Neural progenitor cell (in vitro differentiated cells): ENCODE measurements at regions not wholly inside any gene's neighbourhood (a gene's known extent, or its start where the extent isn't known, plus 50 kb on each side); places are given as distances from the start of the nearest gene placed in this dataset.
"Not testable (repeated sequence)": the region's sequence is repeated elsewhere in the genome, so short reads cannot be mapped to it uniquely, and the experiment has no call there.

Source experiments
- DNase-seq: peaks from one replicate; pipeline ENCODE4 v3.0.0-alpha.2; 2016; ENCODE audit warnings: low spot score
- H2AFZ ChIP-seq: fragments of 200-600 bp; sonication (generic); replicated peaks from 2 replicates; pipeline ENCODE4 v1.6.1; 2016; ENCODE audit warnings: antibody characterized with exemption
- H3F3A ChIP-seq: fragments of 200-600 bp; sonication (generic); 2 replicates; pipeline ENCODE4 v1.6.1; 2016; ENCODE audit warnings: antibody characterized with exemption, low read depth
- H3K27ac ChIP-seq: fragments of 200-600 bp; sonication (generic); 2 replicates; pipeline ENCODE4 v1.5.1; 2016; ENCODE audit warnings: mild to moderate bottlenecking
- H3K27me3 ChIP-seq: fragments of 200-600 bp; sonication (generic); 2 replicates; pipeline ENCODE4 v1.6.1; 2016; ENCODE audit warnings: mild to moderate bottlenecking, moderate library complexity
- H3K36me3 ChIP-seq: fragments of 200-600 bp; sonication (generic); 2 replicates; pipeline ENCODE4 v1.5.1; 2016
- H3K4me1 ChIP-seq: fragments of 200-600 bp; sonication (generic); 2 replicates; pipeline ENCODE4 v1.6.1; 2016; ENCODE audit warnings: mixed run types
- H3K4me2 ChIP-seq: fragments of 200-600 bp; sonication (generic); 2 replicates; pipeline ENCODE4 v1.6.1; 2016
- H3K4me3 ChIP-seq: fragments of 200-600 bp; sonication (generic); 2 replicates; pipeline ENCODE4 v1.5.1; 2016
- H3K79me2 ChIP-seq: fragments of 200-600 bp; sonication (generic); 2 replicates; pipeline ENCODE4 v1.6.1; 2016; ENCODE audit warnings: low read depth
- H3K9ac ChIP-seq: fragments of 200-600 bp; sonication (generic); 2 replicates; pipeline ENCODE4 v1.6.1; 2016
- H3K9me3 ChIP-seq: fragments of 200-600 bp; sonication (generic); 2 replicates; pipeline ENCODE4 v1.5.1; 2016; ENCODE audit warnings: low read depth
- H4K20me1 ChIP-seq: fragments of 200-600 bp; sonication (generic); 2 replicates; pipeline ENCODE4 v1.6.1; 2016; ENCODE audit warnings: low read depth
- H3K27ac Mint-ChIP-seq: 3 replicates; pipeline ENCODE4 v1.8.0; 2021; ENCODE audit warnings: mixed read lengths
- H3K27me3 Mint-ChIP-seq: 2 replicates; pipeline ENCODE4 v1.8.0; 2022; ENCODE audit warnings: low read depth, mild to moderate bottlenecking, inconsistent platforms, moderate library complexity, mixed read lengths; ENCODE audit not compliant: insufficient read depth
- H3K36me3 Mint-ChIP-seq: 3 replicates; pipeline ENCODE4 v1.8.0; 2021; ENCODE audit warnings: mixed read lengths
- H3K4me1 Mint-ChIP-seq: 3 replicates; pipeline ENCODE4 v1.8.0; 2021; ENCODE audit warnings: mixed read lengths
- H3K4me3 Mint-ChIP-seq: 3 replicates; pipeline ENCODE4 v1.8.0; 2021; ENCODE audit warnings: mild to moderate bottlenecking, moderate library complexity, mixed read lengths
- H3K9me3 Mint-ChIP-seq: 3 replicates; pipeline ENCODE4 v1.8.0; 2020; ENCODE audit warnings: mixed read lengths
- EZH2 ChIP-seq: fragments of 200-600 bp; sonication (generic); IDR thresholded peaks from 2 replicates; pipeline ENCODE4 v1.6.1; 2017; ENCODE audit warnings: antibody characterized with exemption, mild to moderate bottlenecking, moderate library complexity
- EZH2phosphoT487 ChIP-seq: fragments of 200-600 bp; sonication (generic); IDR thresholded peaks from 2 replicates; pipeline ENCODE4 v1.6.1; 2017; ENCODE audit warnings: antibody characterized with exemption
- TF ChIP-seq, protein P1 (sequence below): fragments of 200-600 bp; sonication (generic); IDR thresholded peaks from 2 replicates; pipeline ENCODE4 v1.5.1; 2017; ENCODE audit warnings: antibody characterized with exemption, mild to moderate bottlenecking

- Histone ChIP-seq H3K9me3 (peaks cover 3% of the 10 kb centered on the region), H3K79me2 (no peaks in the 10 kb centered on the region), H4K20me1 (no peaks in the 10 kb centered on the region), H3F3A (no peaks in the 10 kb centered on the region), H3K9ac (no peak overlapping the region), H3K4me3 (no peak overlapping the region), H3K27me3 (no peaks in the 10 kb centered on the region), H3K4me1 (no peaks in the 10 kb centered on the region), H3K27ac (no peak overlapping the region), H3K36me3 (no peaks in the 10 kb centered on the region), H2AFZ (no peak overlapping the region), H3K4me2 (no peak overlapping the region)
- Mint-ChIP-seq H3K27me3 (no peaks in the 10 kb centered on the region), H3K9me3 (no peaks in the 10 kb centered on the region), H3K36me3 (no peaks in the 10 kb centered on the region), H3K4me1 (no peaks in the 10 kb centered on the region), H3K27ac (no peak overlapping the region), H3K4me3 (no peak overlapping the region)
- no peak for DNase-seq
- no peak for TF ChIP-seq EZH2
Measured at GRCh38 chrX:148080593-148080992, 99.5 kb downstream of the FMR1NB start.

DNA sequence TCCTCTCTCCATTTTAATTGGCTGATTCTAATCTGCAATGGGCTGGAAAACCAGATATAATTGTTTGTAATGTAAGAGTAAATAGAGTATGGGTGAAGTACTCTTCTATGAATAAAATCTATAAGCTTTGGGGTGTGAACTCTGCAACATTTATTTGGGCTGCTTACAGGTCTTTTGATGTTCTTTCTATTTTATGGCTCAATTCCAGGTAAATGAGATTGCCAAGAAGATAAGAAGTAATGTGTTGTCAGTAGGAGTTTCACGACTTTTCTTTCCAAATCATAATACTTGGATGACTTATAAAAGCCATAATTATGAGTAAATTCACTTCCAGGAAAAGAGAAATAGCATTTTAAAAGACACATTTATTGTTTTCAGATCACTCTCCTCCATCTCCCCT, 103.5 kb downstream of the FMR1NB start:
- Histone ChIP-seq H3K27me3 (no peaks in the 10 kb centered on the region), H3K4me2 (no peak overlapping the region), H3K9me3 (peaks cover 6% of the 10 kb centered on the region), H3K79me2 (no peaks in the 10 kb centered on the region), H3K27ac (no peak overlapping the region), H2AFZ (no peak overlapping the region), H3K4me1 (no peaks in the 10 kb centered on the region), H3K9ac (no peak overlapping the region), H3K4me3 (no peak overlapping the region), H4K20me1 (no peaks in the 10 kb centered on the region), H3F3A (no peaks in the 10 kb centered on the region), H3K36me3 (no peaks in the 10 kb centered on the region)
- no peaks in the 10 kb centered on the region for H3K27me3 Mint-ChIP-seq
- H3K4me1 Mint-ChIP-seq: no peaks in the 10 kb centered on the region
- no peaks in the 10 kb centered on the region for H3K36me3 Mint-ChIP-seq
- H3K27ac Mint-ChIP-seq: no peak overlapping the region
- H3K9me3 Mint-ChIP-seq: no peaks in the 10 kb centered on the region
- H3K4me3 Mint-ChIP-seq: no peak overlapping the region
- TF ChIP-seq EZH2phosphoT487: no peak
- no peak for TF ChIP-seq EZH2
- TF ChIP-seq, protein P1, sequence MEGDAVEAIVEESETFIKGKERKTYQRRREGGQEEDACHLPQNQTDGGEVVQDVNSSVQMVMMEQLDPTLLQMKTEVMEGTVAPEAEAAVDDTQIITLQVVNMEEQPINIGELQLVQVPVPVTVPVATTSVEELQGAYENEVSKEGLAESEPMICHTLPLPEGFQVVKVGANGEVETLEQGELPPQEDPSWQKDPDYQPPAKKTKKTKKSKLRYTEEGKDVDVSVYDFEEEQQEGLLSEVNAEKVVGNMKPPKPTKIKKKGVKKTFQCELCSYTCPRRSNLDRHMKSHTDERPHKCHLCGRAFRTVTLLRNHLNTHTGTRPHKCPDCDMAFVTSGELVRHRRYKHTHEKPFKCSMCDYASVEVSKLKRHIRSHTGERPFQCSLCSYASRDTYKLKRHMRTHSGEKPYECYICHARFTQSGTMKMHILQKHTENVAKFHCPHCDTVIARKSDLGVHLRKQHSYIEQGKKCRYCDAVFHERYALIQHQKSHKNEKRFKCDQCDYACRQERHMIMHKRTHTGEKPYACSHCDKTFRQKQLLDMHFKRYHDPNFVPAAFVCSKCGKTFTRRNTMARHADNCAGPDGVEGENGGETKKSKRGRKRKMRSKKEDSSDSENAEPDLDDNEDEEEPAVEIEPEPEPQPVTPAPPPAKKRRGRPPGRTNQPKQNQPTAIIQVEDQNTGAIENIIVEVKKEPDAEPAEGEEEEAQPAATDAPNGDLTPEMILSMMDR: no peak
- DNase-seq: no peak

GRCh38 chrX:148120151-148120550, 139.0 kb downstream of the FMR1NB start:
- H2AFZ ChIP-seq: no peak overlapping the region
- H3K27me3 Mint-ChIP-seq: no peaks in the 10 kb centered on the region
- no peak overlapping the region for H3K9ac ChIP-seq
- TF ChIP-seq, protein P1: no peak
- TF ChIP-seq EZH2 (no peak), EZH2phosphoT487 (no peak)
- no peak overlapping the region for H3K27ac Mint-ChIP-seq
- H3K4me2 ChIP-seq: no peak overlapping the region
- H3K27ac ChIP-seq: no peak overlapping the region
- no peaks in the 10 kb centered on the region for H3K4me1 Mint-ChIP-seq
- H3K4me1 ChIP-seq: peaks cover 2% of the 10 kb centered on the region
- no peaks in the 10 kb centered on the region for H3K9me3 ChIP-seq
- no peak overlapping the region for H3K4me3 Mint-ChIP-seq
- DNase-seq: no peak
- H3K9me3 Mint-ChIP-seq: peaks cover 4% of the 10 kb centered on the region
- no peaks in the 10 kb centered on the region for H4K20me1 ChIP-seq
- H3K4me3 ChIP-seq: no peak overlapping the region
- no peaks in the 10 kb centered on the region for H3K27me3 ChIP-seq
- no peaks in the 10 kb centered on the region for H3K36me3 Mint-ChIP-seq
- H3F3A ChIP-seq: no peaks in the 10 kb centered on the region
- H3K36me3 ChIP-seq: no peaks in the 10 kb centered on the region
- no peaks in the 10 kb centered on the region for H3K79me2 ChIP-seq

- H3K36me3 Mint-ChIP-seq: no peaks in the 10 kb centered on the region
- H3K4me2 ChIP-seq: no peak overlapping the region
- no peak overlapping the region for H3K27ac ChIP-seq
- no peak overlapping the region for H3K4me3 ChIP-seq
- DNase-seq: no peak
- no peaks in the 10 kb centered on the region for H3K27me3 ChIP-seq
- H3K9ac ChIP-seq: no peak overlapping the region
- H3K27me3 Mint-ChIP-seq: no peaks in the 10 kb centered on the region
- H3K4me1 Mint-ChIP-seq: no peaks in the 10 kb centered on the region
- H3K27ac Mint-ChIP-seq: no peak overlapping the region
- no peaks in the 10 kb centered on the region for H3K9me3 ChIP-seq
- no peaks in the 10 kb centered on the region for H4K20me1 ChIP-seq
- TF ChIP-seq EZH2phosphoT487: no peak
- TF ChIP-seq EZH2: no peak
- TF ChIP-seq, protein P1: no peak
- H3K4me3 Mint-ChIP-seq: no peak overlapping the region
- no peaks in the 10 kb centered on the region for H3K4me1 ChIP-seq
- no peaks in the 10 kb centered on the region for H3K36me3 ChIP-seq
- no peaks in the 10 kb centered on the region for H3K79me2 ChIP-seq
- no peaks in the 10 kb centered on the region for H3F3A ChIP-seq
- H3K9me3 Mint-ChIP-seq: peaks cover 4% of the 10 kb centered on the region
- H2AFZ ChIP-seq: no peak overlapping the region
Measured at GRCh38 chrX:148120999-148121623, 140.0 kb downstream of the FMR1NB start.

DNA sequence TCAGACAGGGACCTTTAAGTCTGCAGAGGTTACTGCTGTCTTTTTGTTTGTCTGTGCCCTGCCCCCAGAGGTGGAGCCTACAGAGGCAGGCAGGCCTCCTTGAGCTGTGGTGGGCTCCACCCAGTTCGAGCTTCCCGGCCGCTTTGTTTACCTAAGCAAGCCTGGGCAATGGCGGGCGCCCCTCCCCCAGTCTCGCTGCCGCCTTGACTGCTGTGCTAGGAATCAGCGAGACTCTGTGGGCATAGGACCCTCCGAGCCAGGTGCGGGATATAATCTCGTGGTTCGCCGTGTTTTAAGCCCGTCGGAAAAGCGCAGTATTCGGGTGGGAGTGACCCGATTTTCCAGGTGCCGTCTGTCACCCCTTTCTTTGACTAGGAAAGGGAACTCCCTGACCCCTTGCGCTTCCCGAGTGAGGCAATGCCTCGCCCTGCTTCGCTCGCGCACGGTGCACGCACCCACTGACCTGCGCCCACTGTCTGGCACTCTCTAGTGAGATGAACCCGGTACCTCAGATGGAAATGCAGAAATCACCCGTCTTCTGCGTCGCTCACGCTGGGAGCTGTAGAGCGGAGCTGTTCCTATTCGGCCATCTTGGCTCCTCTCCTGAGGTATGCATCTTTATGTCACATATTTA, 147.9 kb downstream of the FMR1NB start:
- not testable (repeated sequence) for H3K9ac ChIP-seq, H3K4me2 ChIP-seq, H3K36me3 Mint-ChIP-seq, H3K4me3 Mint-ChIP-seq, DNase-seq, H2AFZ ChIP-seq, H3K36me3 ChIP-seq, H3K79me2 ChIP-seq, H3K27me3 ChIP-seq, H3K4me1 ChIP-seq, H3K27ac Mint-ChIP-seq, H3F3A ChIP-seq, H3K27me3 Mint-ChIP-seq, H4K20me1 ChIP-seq, H3K4me1 Mint-ChIP-seq, H3K9me3 ChIP-seq, H3K9me3 Mint-ChIP-seq, H3K27ac ChIP-seq
- peak overlapping the region; percentile 6 for H3K4me3 ChIP-seq
